Prostate gland (tissue), 2 donors: ENCODE measurements at regions not wholly inside any gene's neighbourhood (a gene's known extent, or its start where the extent isn't known, plus 50 kb on each side); places are given as distances from the start of the nearest gene placed in this dataset.

Experiments
- DNase-seq: peaks from one replicate; pipeline ENCODE4 v3.0.0-alpha.2; 2019; ENCODE audit warnings: low spot score
- H3K27ac ChIP-seq, 2 donors: fragments of 200-600 bp; sonication (generic); 2 replicates each; pipeline ENCODE4 v1.5.1; 2017 to 2019
- H3K27me3 ChIP-seq: fragments of 200-600 bp; sonication (generic); replicated peaks from 2 replicates; pipeline ENCODE4 v1.5.1; 2019; ENCODE audit not compliant: insufficient read depth
- H3K36me3 ChIP-seq, 2 donors: fragments of 200-600 bp; sonication (generic); 1 replicate in 1 of 2; 2 replicates in 1 of 2; pipeline versions ENCODE4 v1.5.1 to v1.8.1; 2017 to 2019
- H3K4me1 ChIP-seq: fragments of 200-600 bp; sonication (generic); replicated peaks from 2 replicates; pipeline ENCODE4 v1.5.1; 2019
- H3K4me3 ChIP-seq, 2 donors: fragments of 200-600 bp; sonication (generic); 2 replicates each; pipeline ENCODE4 v1.5.1; 2017 to 2019
- H3K9me3 ChIP-seq: fragments of 200-600 bp; sonication (generic); 2 replicates; pipeline ENCODE4 v1.5.1; 2017
- CTCF ChIP-seq, 4 experiments: fragments of 200-600 bp in 2 of 4; fragments of 450-650 bp in 2 of 4; sonication (generic) in 2 of 4; IDR thresholded peaks; 1 replicate in 3 of 4; 2 replicates in 1 of 4; pipeline ENCODE4 v1.5.1; 2016 to 2019; ENCODE audit warnings: antibody characterized with exemption in 4 of 4, mild to moderate bottlenecking in 2 of 4, moderate library complexity in 2 of 4
- POLR2A ChIP-seq: fragments of 450-650 bp; IDR thresholded peaks from one replicate; pipeline ENCODE4 v1.6.1; 2016; ENCODE audit warnings: antibody characterized with exemption, mild to moderate bottlenecking
- POLR2AphosphoS5 ChIP-seq: sonication (generic); formaldehyde crosslinking; IDR thresholded peaks from one replicate; pipeline ENCODE4 v1.6.1; 2017; ENCODE audit warnings: antibody characterized with exemption
- WGBS: methylation state at CpG from one replicate; pipeline ENCODE4 v1.1.5; 2018; 5-methylcytosine and 5-hydroxymethylcytosine counted together
- intact Hi-C: fragments of 100-400 bp; cut with DNase I; formaldehyde crosslinking; loops from one replicate; pipeline ENCODE4 v1.14.2; 2022

- DNase-seq, result no peak
- Histone ChIP-seq H3K27me3 (no peaks in the 10 kb centered on the region), H3K4me3 (no peak overlapping the region), H3K9me3 (no peaks in the 10 kb centered on the region), H3K4me1 (no peaks in the 10 kb centered on the region), H3K27ac (peak overlapping the region; percentile 30 to 41), H3K36me3 (no peaks in the 10 kb centered on the region)
- 55% methylated on average over 3 of the region's 3 CpGs for WGBS
- TF ChIP-seq POLR2A, result no peak
- TF ChIP-seq CTCF (IDR thresholded peaks at IDR 0.05), result no peak
- TF ChIP-seq POLR2AphosphoS5, result no peak
- intact Hi-C loops, result loop anchor here (5.0 to 10.0 kb wide), 3 partner anchors 60 to 165 kb away; partner anchors contain the start of gene KIF11
Measured at GRCh38 chr10:92757711-92758104, 68.0 kb downstream of the HHEX start.

- Histone ChIP-seq H3K27ac (no peak overlapping the region), H3K4me3 (no peak overlapping the region), H3K27me3 (no peaks in the 10 kb centered on the region), H3K9me3 (no peaks in the 10 kb centered on the region), H3K36me3 (no peaks in the 10 kb centered on the region), H3K4me1 (no peaks in the 10 kb centered on the region)
- no peak for DNase-seq
- intact Hi-C loops, result loop anchor here (5.0 to 10.0 kb wide), 3 partner anchors 61 to 166 kb away; partner anchors contain the start of gene KIF11
- 68% methylated on average over 1 of the region's 1 CpG for WGBS
- TF ChIP-seq CTCF (IDR thresholded peaks at IDR 0.05) (no peak), POLR2A (no peak), POLR2AphosphoS5 (no peak)
Measured at GRCh38 chr10:92758594-92758993, 68.8 kb downstream of the HHEX start.

GRCh38 chr10:92760609-92761008 is 70.9 kb downstream of the HHEX start:
- intact Hi-C loops, result no loop called here
- DNase-seq, result no peak
- TF ChIP-seq POLR2AphosphoS5 (no peak), POLR2A (no peak), CTCF (IDR thresholded peaks at IDR 0.05) (no peak)
- WGBS, result 65% methylated on average over 1 of the region's 1 CpG
- H3K4me1 ChIP-seq, result no peaks in the 10 kb centered on the region
- no peak overlapping the region for H3K27ac ChIP-seq
- no peaks in the 10 kb centered on the region for H3K27me3 ChIP-seq
- no peaks in the 10 kb centered on the region for H3K36me3 ChIP-seq
- no peak overlapping the region for H3K4me3 ChIP-seq
- no peaks in the 10 kb centered on the region for H3K9me3 ChIP-seq

GRCh38 chr10:92761571-92761970 is 71.8 kb downstream of the HHEX start:
- Histone ChIP-seq H3K4me1 (no peaks in the 10 kb centered on the region), H3K27me3 (no peaks in the 10 kb centered on the region), H3K27ac (no peak overlapping the region), H3K4me3 (no peak overlapping the region), H3K36me3 (no peaks in the 10 kb centered on the region), H3K9me3 (no peaks in the 10 kb centered on the region)
- WGBS, result 89% methylated on average over 4 of the region's 4 CpGs
- intact Hi-C loops, result no loop called here
- TF ChIP-seq CTCF (IDR thresholded peaks at IDR 0.05) (no peak), POLR2AphosphoS5 (no peak), POLR2A (no peak)
- DNase-seq, result no peak

- H3K36me3 ChIP-seq, result no peaks in the 10 kb centered on the region
- H3K27ac ChIP-seq, result no peak overlapping the region
- 76% methylated on average over 4 of the region's 4 CpGs for WGBS
- no peaks in the 10 kb centered on the region for H3K9me3 ChIP-seq
- H3K4me1 ChIP-seq, result no peaks in the 10 kb centered on the region
- no peak for DNase-seq
- no peak overlapping the region for H3K4me3 ChIP-seq
- no peaks in the 10 kb centered on the region for H3K27me3 ChIP-seq
- TF ChIP-seq POLR2A (no peak), POLR2AphosphoS5 (no peak), CTCF (IDR thresholded peaks at IDR 0.05) (no peak)
- intact Hi-C loops, result no loop called here
Measured at GRCh38 chr10:92763634-92764155, 73.9 kb downstream of the HHEX start.
